NT2/D1 (cell line): ENCODE measurements at regions not wholly inside any gene's neighbourhood (a gene's known extent, or its start where the extent isn't known, plus 50 kb on each side); places are given as distances from the start of the nearest gene placed in this dataset.

Experiments used
- SUZ12 ChIP-seq: IDR thresholded peaks from 2 replicates; pipeline ENCODE4 v1.6.1; 2011; ENCODE audit not compliant: insufficient read length, insufficient read depth; ENCODE audit errors: extremely low read depth
- YY1 ChIP-seq: IDR thresholded peaks from 2 replicates; pipeline ENCODE4 v1.6.1; 2011; ENCODE audit not compliant: insufficient read length, insufficient read depth
- ZNF274 ChIP-seq: IDR thresholded peaks from 2 replicates; pipeline ENCODE4 v1.6.1; 2011; ENCODE audit warnings: mild to moderate bottlenecking, low read depth, low read length

GRCh38 chr11:98565311-98565710 is 455.4 kb upstream of the CNTN5 start:
- TF ChIP-seq YY1 (no peak), SUZ12 (no peak), ZNF274 (no peak)
